ENCODE measurements at regions not wholly inside any gene's neighbourhood (a gene's known extent, or its start where the extent isn't known, plus 50 kb on each side); places are given as distances from the start of the nearest gene placed in this dataset.

- ATAC-seq (no peak), DNase-seq (no peak)
- H3K9me3 Mint-ChIP-seq: peaks cover 7 to 10% of the 10 kb centered on the region in 2 donors
- no peaks in the 10 kb centered on the region for H3K36me3 ChIP-seq (ENCODE audit: control insufficient read depth, insufficient read depth, low read length)
- no peak overlapping the region for H3K27ac ChIP-seq (ENCODE audit: low read length)
- H3K9me3 ChIP-seq (ENCODE audit: control insufficient read depth, insufficient read depth, low read length): no peaks in the 10 kb centered on the region
- peaks cover 16% of the 10 kb centered on the region for H3K36me3 Mint-ChIP-seq
- 85% methylated on average over 2 of the region's 2 CpGs for WGBS (ENCODE audit: insufficient coverage)
- peaks cover 12 to 49% of the 10 kb centered on the region in 2 donors for H3K27me3 Mint-ChIP-seq (ENCODE audit: low read depth in 2 of 2)
- H3K4me1 ChIP-seq (ENCODE audit: control insufficient read depth, insufficient read depth, low read length): no peaks in the 10 kb centered on the region
- no peak overlapping the region for H3K4me3 Mint-ChIP-seq
- H3K4me3 ChIP-seq (ENCODE audit: low read length): no peak overlapping the region
- peaks cover 2% of the 10 kb centered on the region for H3K27me3 ChIP-seq (ENCODE audit: control insufficient read depth, insufficient read depth, low read length)
- no peak overlapping the region for H3K27ac Mint-ChIP-seq
- H3K4me1 Mint-ChIP-seq: no peaks in the 10 kb centered on the region
- intact Hi-C loops (cut with micrococcal nuclease): no loop called here
- TF ChIP-seq CTCF (IDR thresholded peaks at IDR 0.05): no peak
These were observed 120.6 kb downstream of the FOXD1 start for GRCh38 chr5:73327908-73328455.

DNA sequence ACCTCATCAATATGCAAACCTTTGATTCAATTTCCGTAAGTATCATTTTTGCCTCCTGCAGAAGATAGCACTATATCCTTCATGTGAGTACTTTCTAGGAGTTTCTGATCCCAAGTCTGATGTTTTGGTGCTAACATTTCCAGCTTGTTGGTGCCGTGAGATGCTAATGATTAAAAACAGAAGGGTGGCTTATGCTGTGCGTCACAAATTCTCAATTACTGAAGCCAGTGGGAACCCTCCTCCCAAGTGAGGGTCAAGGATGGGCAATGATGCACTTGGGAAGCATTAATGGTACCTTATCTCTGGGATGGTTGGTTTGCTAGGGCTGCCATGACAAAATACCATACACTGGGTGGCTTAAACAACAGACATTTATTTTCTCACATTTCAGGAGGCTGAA is 123.0 kb downstream of the FOXD1 start:
- Mint-ChIP-seq H3K4me1 (no peaks in the 10 kb centered on the region), H3K27ac (no peak overlapping the region), H3K36me3 (no peaks in the 10 kb centered on the region), H3K4me3 (no peak overlapping the region), H3K27me3 (ENCODE audit: low read depth in 2 of 2) (peaks cover 14 to 44% of the 10 kb centered on the region in 2 donors), H3K9me3 (peaks cover 0 to under 1% of the 10 kb centered on the region in 2 donors)
- Histone ChIP-seq H3K27ac (ENCODE audit: low read length) (no peak overlapping the region), H3K4me1 (ENCODE audit: control insufficient read depth, insufficient read depth, low read length) (no peaks in the 10 kb centered on the region), H3K36me3 (ENCODE audit: control insufficient read depth, insufficient read depth, low read length) (no peaks in the 10 kb centered on the region), H3K4me3 (ENCODE audit: low read length) (no peak overlapping the region), H3K9me3 (ENCODE audit: control insufficient read depth, insufficient read depth, low read length) (no peaks in the 10 kb centered on the region), H3K27me3 (ENCODE audit: control insufficient read depth, insufficient read depth, low read length) (peaks cover 2% of the 10 kb centered on the region)
- no peak for DNase-seq
- no peak for TF ChIP-seq CTCF (IDR thresholded peaks at IDR 0.05)
- no peak for ATAC-seq
- 93% methylated on average over 3 of the region's 3 CpGs for WGBS (ENCODE audit: insufficient coverage)
- intact Hi-C loops (cut with micrococcal nuclease): no loop called here

- H3K27ac ChIP-seq (ENCODE audit: low read length): no peak overlapping the region
- Mint-ChIP-seq H3K27me3 (ENCODE audit: low read depth in 2 of 2) (peaks cover 11 to 55% of the 10 kb centered on the region in 2 donors), H3K4me1 (no peaks in the 10 kb centered on the region), H3K9me3 (no peaks in the 10 kb centered on the region), H3K36me3 (no peaks in the 10 kb centered on the region), H3K4me3 (no peak overlapping the region), H3K27ac (no peak overlapping the region)
- no peak overlapping the region for H3K4me3 ChIP-seq (ENCODE audit: low read length)
- ATAC-seq: no peak
- intact Hi-C loops (cut with micrococcal nuclease): no loop called here
- DNase-seq: no peak
- no peaks in the 10 kb centered on the region for H3K4me1 ChIP-seq (ENCODE audit: control insufficient read depth, insufficient read depth, low read length)
- TF ChIP-seq CTCF (IDR thresholded peaks at IDR 0.05): no peak
- 78% methylated on average over 4 of the region's 5 CpGs for WGBS (ENCODE audit: insufficient coverage)
- no peaks in the 10 kb centered on the region for H3K36me3 ChIP-seq (ENCODE audit: control insufficient read depth, insufficient read depth, low read length)
- H3K27me3 ChIP-seq (ENCODE audit: control insufficient read depth, insufficient read depth, low read length): peaks cover 2% of the 10 kb centered on the region
- no peaks in the 10 kb centered on the region for H3K9me3 ChIP-seq (ENCODE audit: control insufficient read depth, insufficient read depth, low read length)
These were observed 125.1 kb downstream of the FOXD1 start for GRCh38 chr5:73323466-73323865.

DNA sequence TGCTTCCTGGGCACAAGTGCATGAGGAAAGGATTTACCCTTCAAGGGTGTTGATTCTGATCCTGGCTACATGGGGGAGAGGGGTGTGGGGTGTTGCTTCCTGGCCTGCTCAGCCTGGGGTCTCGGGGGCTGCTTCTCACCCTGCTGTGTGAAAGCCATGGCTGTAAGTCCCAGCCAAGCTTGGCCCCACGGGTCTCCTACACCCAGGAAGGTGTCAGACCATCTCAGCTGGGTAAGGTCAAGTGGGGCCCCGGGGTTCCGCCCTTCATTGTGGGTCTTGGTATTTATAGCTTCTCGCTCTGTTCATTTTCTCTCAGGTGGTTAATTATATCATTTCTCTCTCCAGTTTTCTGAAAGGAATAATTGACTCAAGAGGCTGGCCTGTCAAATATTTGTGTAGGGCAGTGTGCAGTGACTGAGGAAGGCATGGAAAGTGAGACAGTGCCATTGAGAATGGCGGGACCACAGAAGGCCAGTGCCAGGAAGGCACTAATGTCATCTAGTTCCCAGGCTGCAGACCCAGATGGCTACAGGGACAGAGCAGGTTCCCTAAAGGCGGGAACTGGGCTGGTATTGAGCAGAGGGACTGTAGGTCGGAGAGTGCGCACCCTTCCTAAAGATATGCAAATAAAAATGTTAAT is 126.0 kb downstream of the FOXD1 start:
- Histone ChIP-seq H3K4me1 (ENCODE audit: control insufficient read depth, insufficient read depth, low read length) (no peaks in the 10 kb centered on the region), H3K4me3 (ENCODE audit: low read length) (no peak overlapping the region), H3K36me3 (ENCODE audit: control insufficient read depth, insufficient read depth, low read length) (no peaks in the 10 kb centered on the region), H3K9me3 (ENCODE audit: control insufficient read depth, insufficient read depth, low read length) (no peaks in the 10 kb centered on the region), H3K27ac (ENCODE audit: low read length) (no peak overlapping the region), H3K27me3 (ENCODE audit: control insufficient read depth, insufficient read depth, low read length) (peaks cover 2% of the 10 kb centered on the region)
- H3K27me3 Mint-ChIP-seq (ENCODE audit: low read depth in 2 of 2): peaks cover 11 to 63% of the 10 kb centered on the region in 2 donors
- DNase-seq (no peak), ATAC-seq (no peak)
- no peak for TF ChIP-seq CTCF (IDR thresholded peaks at IDR 0.05)
- no peak overlapping the region for H3K27ac Mint-ChIP-seq
- no peaks in the 10 kb centered on the region for H3K36me3 Mint-ChIP-seq
- H3K4me3 Mint-ChIP-seq: no peak overlapping the region
- no peaks in the 10 kb centered on the region for H3K9me3 Mint-ChIP-seq
- WGBS (ENCODE audit: insufficient coverage): 77% methylated on average over 7 of the region's 9 CpGs
- intact Hi-C loops (cut with micrococcal nuclease): no loop called here
- H3K4me1 Mint-ChIP-seq: no peaks in the 10 kb centered on the region
